HepG2 (cell line): ENCODE measurements at regions not wholly inside any gene's neighbourhood (a gene's known extent, or its start where the extent isn't known, plus 50 kb on each side); places are given as distances from the start of the nearest gene placed in this dataset.

Experiments used
- ATAC-seq: fragments of 200-7000 bp; cut with Tn5 transposase; 3 replicates; pipeline ENCODE4 v1.9.1; 2020; ENCODE audit warnings: mild to moderate bottlenecking, moderate library complexity
- BruUV-seq: library from RNA; stranded (reverse); fragments of 400-500 nt; replicated peaks from 2 replicates; lab custom pipeline; 2021; lab: Mats Ljungman, UMichigan
- CTCF ChIA-PET: fragments of 300-600 bp; formaldehyde crosslinking; extraction: SDS; loops from one replicate; lab custom pipeline; 2021; ENCODE audit warnings: low total read pairs, inconsistent platforms, low intra/inter-chr PET ratio; lab: Yijun Ruan, JAX
- POLR2A ChIA-PET: fragments of 350-600 bp; sonication (Branson Sonifier 250); formaldehyde crosslinking; loops from one replicate; lab custom pipeline; 2020; ENCODE audit warnings: antibody characterized with exemption, inconsistent platforms; lab: Yijun Ruan, JAX
- DNase-seq: peaks from one replicate; pipeline ENCODE4 v3.0.0-alpha.2; 2015; ENCODE audit warnings: low spot score
- FAIRE-seq: peaks from 3 replicates; lab custom pipeline; 2011; peaks lifted over from hg19 to GRCh38; lab: Jason Lieb, UNC
- H2AFZ ChIP-seq: one replicate; pipeline ENCODE4 v1.6.1; 2011; ENCODE audit warnings: low read length, inconsistent platforms
- H3K27ac ChIP-seq: fragments of 300-600 bp; 3 replicates; pipeline ENCODE4 v1.8.0; 2011; ENCODE audit warnings: mixed run types, mild to moderate bottlenecking, mixed read lengths, low read length, inconsistent platforms; ENCODE audit not compliant: insufficient read depth; ENCODE audit errors: extremely low read length
- H3K27me3 ChIP-seq, 2 experiments: fragments of 200-600 bp in 1 of 2; 2 replicates in 1 of 2; 3 replicates in 1 of 2; pipeline versions ENCODE4 v1.6.0 to v1.8.0; 2011; ENCODE audit warnings: low read length in 2 of 2, mild to moderate bottlenecking in 2 of 2, moderate library complexity in 2 of 2, inconsistent platforms in 1 of 2; ENCODE audit not compliant: insufficient read depth in 2 of 2, control insufficient read depth in 1 of 2
- H3K36me3 ChIP-seq, 2 experiments: fragments of 200-600 bp in 1 of 2; replicated peaks in 1 of 2; 2 replicates in 1 of 2; 3 replicates in 1 of 2; pipeline versions ENCODE4 v1.5.1 to v1.8.0; 2011; ENCODE audit warnings: low read length in 2 of 2, inconsistent platforms in 1 of 2; ENCODE audit not compliant: insufficient read depth in 2 of 2, control insufficient read depth in 1 of 2
- H3K4me1 ChIP-seq: 2 replicates; pipeline ENCODE4 v1.5.1; 2012; ENCODE audit warnings: low read length, inconsistent platforms; ENCODE audit not compliant: insufficient read depth
- H3K4me2 ChIP-seq: 2 replicates; pipeline ENCODE4 v1.6.0; 2011; ENCODE audit warnings: low read depth, low read length, inconsistent platforms
- H3K4me3 ChIP-seq, 3 experiments: fragments of 200-600 bp in 1 of 3; sonication (generic), shearing (Covaris generic) in 1 of 3; replicated peaks in 1 of 3; 2 replicates each; pipeline ENCODE4 v1.5.1; 2011 to 2016; ENCODE audit warnings: low read length in 3 of 3, inconsistent platforms in 2 of 3, low read depth in 2 of 3, mild to moderate bottlenecking in 2 of 3, control low read depth in 1 of 3, mixed read lengths in 1 of 3; ENCODE audit not compliant: insufficient read depth in 1 of 3
- H3K79me2 ChIP-seq: one replicate; pipeline ENCODE4 v1.6.1; 2011; ENCODE audit warnings: low read length, inconsistent platforms; ENCODE audit not compliant: insufficient read depth
- H3K9ac ChIP-seq: 2 replicates; pipeline ENCODE4 v1.6.0; 2011; ENCODE audit warnings: mild to moderate bottlenecking, low read depth, low read length, inconsistent platforms; ENCODE audit not compliant: insufficient read depth
- H3K9me3 ChIP-seq: 2 replicates; pipeline ENCODE4 v1.5.1; 2012; ENCODE audit warnings: mild to moderate bottlenecking, low read length
- H4K20me1 ChIP-seq: 2 replicates; pipeline ENCODE4 v1.6.0; 2011; ENCODE audit warnings: inconsistent platforms, mild to moderate bottlenecking, low read length, moderate library complexity; ENCODE audit not compliant: insufficient read depth
- KDM6A ChIP-seq: IDR thresholded peaks from 2 replicates; pipeline ENCODE4 v1.6.1; 2016; ENCODE audit warnings: low read depth
- MBD4 ChIP-seq: IDR thresholded peaks from 2 replicates; pipeline ENCODE4 v1.6.1; 2012; ENCODE audit warnings: low read length, inconsistent platforms, borderline replicate concordance
- MTA3 ChIP-seq: sonication (generic); formaldehyde crosslinking; IDR thresholded peaks from 2 replicates; pipeline ENCODE4 v1.4.0; 2020; ENCODE audit warnings: missing genetic modification reagents
- NR2F6 ChIP-seq, 2 experiments: IDR thresholded peaks; 2 replicates each; pipeline ENCODE4 v1.6.1; 2016; ENCODE audit warnings: antibody characterized with exemption in 1 of 2, mild to moderate bottlenecking in 1 of 2
- POLR2AphosphoS2 ChIP-seq: IDR thresholded peaks from 2 replicates; pipeline ENCODE4 v1.6.1; 2011; ENCODE audit warnings: low read depth, low read length, improper control_type of control experiment
- SIN3B ChIP-seq: fragments of 150-350 bp; IDR thresholded peaks from 2 replicates; pipeline ENCODE4 v1.6.1; 2014; ENCODE audit warnings: low read length
- SIX1 ChIP-seq: sonication (generic); formaldehyde crosslinking; IDR thresholded peaks from 2 replicates; pipeline ENCODE4 v1.4.0; 2020; ENCODE audit warnings: missing genetic modification reagents, borderline replicate concordance
- TEAD2 ChIP-seq: sonication (generic); formaldehyde crosslinking; IDR thresholded peaks from 2 replicates; pipeline ENCODE4 v1.9.0; 2021; ENCODE audit warnings: missing genetic modification reagents
- ZFAT ChIP-seq: sonication (generic); formaldehyde crosslinking; conservative IDR thresholded peaks from 2 replicates; pipeline ENCODE4 v1.8.1; 2023; ENCODE audit warnings: missing genetic modification reagents, inconsistent platforms
- ZNF431 ChIP-seq: sonication (generic); formaldehyde crosslinking; IDR thresholded peaks from 2 replicates; pipeline ENCODE4 v1.9.0; 2022; ENCODE audit warnings: missing genetic modification reagents, low read depth, mild to moderate bottlenecking, borderline replicate concordance
- ZNF766 ChIP-seq: sonication (generic); formaldehyde crosslinking; IDR thresholded peaks from 2 replicates; pipeline ENCODE4 v1.5.0; 2020; ENCODE audit warnings: missing genetic modification reagents, borderline replicate concordance
- WGBS: methylation state at CpG from one replicate; pipeline ENCODE4 v1.1.6; 2017; ENCODE audit warnings: low lambda C conversion rate; 5-methylcytosine and 5-hydroxymethylcytosine counted together
- in situ Hi-C: cut with HindIII; loops from 2 replicates; pipeline ENCODE4 v1.10.0; 2017; ENCODE audit warnings: low pct_unique_long_range_greater_than_20kb; ENCODE audit not compliant: extremely low pct_ligation_motif_present
- intact Hi-C: fragments of 100-400 bp; cut with micrococcal nuclease; formaldehyde crosslinking; loops from one replicate; pipeline ENCODE4 v1.10.0; 2022; ENCODE audit not compliant: unreplicated experiment
- TF ChIP-seq, protein P1 (sequence below): sonication (generic); formaldehyde crosslinking; IDR thresholded peaks from 2 replicates; pipeline ENCODE4 v1.5.1; 2020; ENCODE audit warnings: missing genetic modification reagents, mild to moderate bottlenecking, borderline replicate concordance
- TF ChIP-seq, protein P2 (sequence below): sonication (generic); formaldehyde crosslinking; IDR thresholded peaks from 2 replicates; pipeline ENCODE4 v1.4.0; 2020; ENCODE audit warnings: missing genetic modification reagents
- TF ChIP-seq, protein P3 (sequence below): sonication (generic); formaldehyde crosslinking; IDR thresholded peaks from 2 replicates; pipeline ENCODE4 v1.4.0; 2020; ENCODE audit warnings: missing genetic modification reagents, borderline replicate concordance
- TF ChIP-seq, protein P4 (sequence below): sonication (generic); formaldehyde crosslinking; IDR thresholded peaks from 2 replicates; pipeline ENCODE4 v1.5.1; 2020; ENCODE audit warnings: mild to moderate bottlenecking, missing genetic modification reagents, borderline replicate concordance
- TF ChIP-seq, protein P5 (sequence below): sonication (generic); formaldehyde crosslinking; IDR thresholded peaks from 2 replicates; pipeline ENCODE4 v1.5.0; 2020; ENCODE audit warnings: missing genetic modification reagents

DNA sequence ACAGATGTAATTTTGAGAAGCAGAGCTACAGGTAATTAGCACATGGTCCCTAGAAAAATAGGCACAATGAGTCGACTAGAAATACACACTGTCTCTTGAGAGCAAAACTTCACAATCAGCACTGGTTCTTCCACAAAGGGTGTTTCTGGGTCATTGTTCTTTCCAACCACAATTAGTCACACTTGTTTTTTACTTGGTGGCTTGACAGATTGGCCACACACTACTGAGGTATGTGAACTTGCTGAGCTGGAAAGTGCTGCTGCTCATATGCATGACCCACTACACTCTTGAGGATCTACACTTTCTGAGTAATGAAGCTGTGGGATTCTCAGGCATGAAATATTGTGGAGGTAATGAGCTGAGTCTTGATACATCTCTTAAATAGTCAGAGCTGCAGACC, 347.7 kb downstream of the BCKDHB start (continued):
- TF ChIP-seq, protein P1, sequence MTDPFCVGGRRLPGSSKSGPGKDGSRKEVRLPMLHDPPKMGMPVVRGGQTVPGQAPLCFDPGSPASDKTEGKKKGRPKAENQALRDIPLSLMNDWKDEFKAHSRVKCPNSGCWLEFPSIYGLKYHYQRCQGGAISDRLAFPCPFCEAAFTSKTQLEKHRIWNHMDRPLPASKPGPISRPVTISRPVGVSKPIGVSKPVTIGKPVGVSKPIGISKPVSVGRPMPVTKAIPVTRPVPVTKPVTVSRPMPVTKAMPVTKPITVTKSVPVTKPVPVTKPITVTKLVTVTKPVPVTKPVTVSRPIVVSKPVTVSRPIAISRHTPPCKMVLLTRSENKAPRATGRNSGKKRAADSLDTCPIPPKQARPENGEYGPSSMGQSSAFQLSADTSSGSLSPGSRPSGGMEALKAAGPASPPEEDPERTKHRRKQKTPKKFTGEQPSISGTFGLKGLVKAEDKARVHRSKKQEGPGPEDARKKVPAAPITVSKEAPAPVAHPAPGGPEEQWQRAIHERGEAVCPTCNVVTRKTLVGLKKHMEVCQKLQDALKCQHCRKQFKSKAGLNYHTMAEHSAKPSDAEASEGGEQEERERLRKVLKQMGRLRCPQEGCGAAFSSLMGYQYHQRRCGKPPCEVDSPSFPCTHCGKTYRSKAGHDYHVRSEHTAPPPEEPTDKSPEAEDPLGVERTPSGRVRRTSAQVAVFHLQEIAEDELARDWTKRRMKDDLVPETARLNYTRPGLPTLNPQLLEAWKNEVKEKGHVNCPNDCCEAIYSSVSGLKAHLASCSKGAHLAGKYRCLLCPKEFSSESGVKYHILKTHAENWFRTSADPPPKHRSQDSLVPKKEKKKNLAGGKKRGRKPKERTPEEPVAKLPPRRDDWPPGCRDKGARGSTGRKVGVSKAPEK, result no peak
- TF ChIP-seq TEAD2 (CRISPR knock-in tag), result no peak

DNA sequence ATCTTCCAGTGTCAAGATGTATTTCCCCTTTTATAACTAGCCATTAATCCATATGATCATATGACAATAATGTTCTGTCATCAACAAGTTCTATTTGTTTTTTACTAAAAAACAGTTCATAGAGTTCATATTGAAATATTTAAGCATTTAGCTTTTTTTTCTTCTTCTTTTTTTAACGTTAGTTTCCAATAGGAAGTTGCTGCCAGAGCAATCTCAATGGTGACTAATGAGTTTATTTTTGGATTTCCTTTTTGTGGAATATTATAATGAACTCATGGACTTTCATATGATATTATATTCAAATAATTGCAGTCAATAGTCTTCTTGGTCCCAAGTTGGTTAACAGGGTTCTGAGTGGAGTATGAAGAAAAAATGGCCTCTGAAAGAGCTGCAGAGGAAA, 343.3 kb downstream of the BCKDHB start:
- Histone ChIP-seq H3K4me3 (no peak overlapping the region), H3K27ac (no peak overlapping the region), H3K9ac (no peak overlapping the region), H3K4me2 (no peak overlapping the region), H3K36me3 (no peaks in the 10 kb centered on the region), H3K79me2 (no peaks in the 10 kb centered on the region), H3K27me3 (no peaks in the 10 kb centered on the region), H2AFZ (no peak overlapping the region), H4K20me1 (no peaks in the 10 kb centered on the region), H3K9me3 (0 out of 2 replicates have a peak, but pooled peaks cover 7% of the 10 kb centered on the region), H3K4me1 (no peaks in the 10 kb centered on the region)
- ChIA-PET POLR2A (no interaction called here), CTCF (no interaction called here)
- 2% methylated on average over 1 of the region's 1 CpG for WGBS
- in situ Hi-C loops, result no loop called here
- no TSS peak for BruUV-seq
- no peak for FAIRE-seq
- ATAC-seq, result no peak
- DNase-seq, result no peak
- intact Hi-C loops, result no loop called here
- TF ChIP-seq NR2F6 (IDR thresholded peaks at IDR 0.05), result no peak
- TF ChIP-seq NR2F6 (CRISPR knock-in tag; IDR thresholded peaks at IDR 0.05), result no peak
- TF ChIP-seq, protein P2, sequence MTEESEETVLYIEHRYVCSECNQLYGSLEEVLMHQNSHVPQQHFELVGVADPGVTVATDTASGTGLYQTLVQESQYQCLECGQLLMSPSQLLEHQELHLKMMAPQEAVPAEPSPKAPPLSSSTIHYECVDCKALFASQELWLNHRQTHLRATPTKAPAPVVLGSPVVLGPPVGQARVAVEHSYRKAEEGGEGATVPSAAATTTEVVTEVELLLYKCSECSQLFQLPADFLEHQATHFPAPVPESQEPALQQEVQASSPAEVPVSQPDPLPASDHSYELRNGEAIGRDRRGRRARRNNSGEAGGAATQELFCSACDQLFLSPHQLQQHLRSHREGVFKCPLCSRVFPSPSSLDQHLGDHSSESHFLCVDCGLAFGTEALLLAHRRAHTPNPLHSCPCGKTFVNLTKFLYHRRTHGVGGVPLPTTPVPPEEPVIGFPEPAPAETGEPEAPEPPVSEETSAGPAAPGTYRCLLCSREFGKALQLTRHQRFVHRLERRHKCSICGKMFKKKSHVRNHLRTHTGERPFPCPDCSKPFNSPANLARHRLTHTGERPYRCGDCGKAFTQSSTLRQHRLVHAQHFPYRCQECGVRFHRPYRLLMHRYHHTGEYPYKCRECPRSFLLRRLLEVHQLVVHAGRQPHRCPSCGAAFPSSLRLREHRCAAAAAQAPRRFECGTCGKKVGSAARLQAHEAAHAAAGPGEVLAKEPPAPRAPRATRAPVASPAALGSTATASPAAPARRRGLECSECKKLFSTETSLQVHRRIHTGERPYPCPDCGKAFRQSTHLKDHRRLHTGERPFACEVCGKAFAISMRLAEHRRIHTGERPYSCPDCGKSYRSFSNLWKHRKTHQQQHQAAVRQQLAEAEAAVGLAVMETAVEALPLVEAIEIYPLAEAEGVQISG (CRISPR knock-in tag), result no peak
- no peak for TF ChIP-seq MTA3
- TF ChIP-seq ZNF766, result no peak
- TF ChIP-seq, protein P3, sequence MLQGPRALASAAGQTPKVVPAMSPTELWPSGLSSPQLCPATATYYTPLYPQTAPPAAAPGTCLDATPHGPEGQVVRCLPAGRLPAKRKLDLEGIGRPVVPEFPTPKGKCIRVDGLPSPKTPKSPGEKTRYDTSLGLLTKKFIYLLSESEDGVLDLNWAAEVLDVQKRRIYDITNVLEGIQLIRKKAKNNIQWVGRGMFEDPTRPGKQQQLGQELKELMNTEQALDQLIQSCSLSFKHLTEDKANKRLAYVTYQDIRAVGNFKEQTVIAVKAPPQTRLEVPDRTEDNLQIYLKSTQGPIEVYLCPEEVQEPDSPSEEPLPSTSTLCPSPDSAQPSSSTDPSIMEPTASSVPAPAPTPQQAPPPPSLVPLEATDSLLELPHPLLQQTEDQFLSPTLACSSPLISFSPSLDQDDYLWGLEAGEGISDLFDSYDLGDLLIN (CRISPR knock-in tag), result no peak
- TF ChIP-seq MBD4, result no peak
- no peak for TF ChIP-seq ZNF431 (CRISPR knock-in tag)
- TF ChIP-seq, protein P4, sequence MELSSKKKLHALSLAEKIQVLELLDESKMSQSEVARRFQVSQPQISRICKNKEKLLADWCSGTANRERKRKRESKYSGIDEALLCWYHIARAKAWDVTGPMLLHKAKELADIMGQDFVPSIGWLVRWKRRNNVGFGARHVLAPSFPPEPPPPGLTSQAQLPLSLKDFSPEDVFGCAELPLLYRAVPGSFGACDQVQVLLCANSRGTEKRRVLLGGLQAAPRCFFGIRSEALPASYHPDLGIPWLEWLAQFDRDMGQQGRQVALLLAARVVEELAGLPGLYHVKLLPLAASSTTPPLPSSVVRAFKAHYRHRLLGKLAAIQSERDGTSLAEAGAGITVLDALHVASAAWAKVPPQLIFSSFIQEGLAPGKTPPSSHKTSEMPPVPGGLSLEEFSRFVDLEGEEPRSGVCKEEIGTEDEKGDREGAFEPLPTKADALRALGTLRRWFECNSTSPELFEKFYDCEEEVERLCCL, result no peak
- no peak for TF ChIP-seq SIX1 (CRISPR knock-in tag)
- no peak for TF ChIP-seq ZFAT
- TF ChIP-seq, protein P5, sequence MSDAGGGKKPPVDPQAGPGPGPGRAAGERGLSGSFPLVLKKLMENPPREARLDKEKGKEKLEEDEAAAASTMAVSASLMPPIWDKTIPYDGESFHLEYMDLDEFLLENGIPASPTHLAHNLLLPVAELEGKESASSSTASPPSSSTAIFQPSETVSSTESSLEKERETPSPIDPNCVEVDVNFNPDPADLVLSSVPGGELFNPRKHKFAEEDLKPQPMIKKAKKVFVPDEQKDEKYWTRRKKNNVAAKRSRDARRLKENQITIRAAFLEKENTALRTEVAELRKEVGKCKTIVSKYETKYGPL, result no peak
- no peak for TF ChIP-seq SIN3B
- TF ChIP-seq POLR2AphosphoS2, result no peak
- no peak for TF ChIP-seq KDM6A (CRISPR knock-in tag)
